ENCODE measurements at regions not wholly inside any gene's neighbourhood (a gene's known extent, or its start where the extent isn't known, plus 50 kb on each side); places are given as distances from the start of the nearest gene placed in this dataset.

- Histone ChIP-seq H3K4ac (replicated peaks; ENCODE audit: insufficient read length, low read depth, low read length) (no peak overlapping the region), H3K4me3 (ENCODE audit: extremely low read depth in 1 of 4, insufficient read depth in 2 of 4, low read depth in 3 of 4, low read length in 4 of 4) (no peak overlapping the region), H3K79me2 (ENCODE audit: control insufficient read depth in 1 of 2, insufficient read depth in 2 of 2, low read length in 2 of 2) (no peaks in the 10 kb centered on the region), H3K36me3 (ENCODE audit: control insufficient read depth in 2 of 4, insufficient read depth in 4 of 4, low read length in 3 of 4) (no peaks in the 10 kb centered on the region), H3K23me2 (ENCODE audit: low read depth, low read length) (no peaks in the 10 kb centered on the region), H3K27me3 (replicated peaks in 1 of 4; ENCODE audit: control insufficient read depth in 3 of 4, extremely low read depth in 1 of 4, insufficient read depth in 3 of 4, low read length in 3 of 4) (no peaks in the 10 kb centered on the region; a peak in 1 of 7 replicates), H3K79me1 (ENCODE audit: low read depth, low read length) (no peaks in the 10 kb centered on the region), H3K4me2 (ENCODE audit: insufficient read depth in 1 of 2, low read depth in 2 of 2, low read length in 2 of 2) (no peak overlapping the region), H2AK5ac (ENCODE audit: low read depth, low read length) (no peak overlapping the region), H4K91ac (replicated peaks; ENCODE audit: insufficient read length, low read length) (no peak overlapping the region), H2BK12ac (ENCODE audit: low read depth, low read length) (no peak overlapping the region), H2BK5ac (ENCODE audit: low read depth, low read length) (no peak overlapping the region), H2BK20ac (ENCODE audit: low read length) (no peak overlapping the region), H4K20me1 (replicated peaks in 1 of 2; ENCODE audit: control insufficient read depth in 1 of 2, insufficient read depth in 2 of 2, low read length in 2 of 2) (no peaks in the 10 kb centered on the region), H3K23ac (ENCODE audit: insufficient read length) (no peak overlapping the region), H2AFZ (ENCODE audit: low read length) (no peak overlapping the region), H3K18ac (ENCODE audit: extremely low read depth, low read length) (no peak overlapping the region), H4K8ac (ENCODE audit: extremely low read depth, insufficient read depth, low read length) (no peak overlapping the region), H3K27ac (ENCODE audit: low read depth, low read length) (no peak overlapping the region), H2BK15ac (ENCODE audit: low read length) (no peak overlapping the region), H3K56ac (replicated peaks; ENCODE audit: insufficient read length, low read depth, low read length) (no peak overlapping the region), H3K14ac (ENCODE audit: insufficient read length) (no peak overlapping the region), H4K5ac (ENCODE audit: insufficient read length, low read depth, low read length) (no peak overlapping the region), H3K9me3 (ENCODE audit: insufficient read depth in 2 of 2, low read depth in 1 of 2, low read length in 1 of 2) (peaks cover 9 to 12% of the 10 kb centered on the region in 2 experiments; a peak in 3 of 4 replicates), H3K9ac (replicated peaks in 1 of 4; ENCODE audit: extremely low read depth in 1 of 4, low read depth in 3 of 4, low read length in 3 of 4) (no peak overlapping the region), H2BK120ac (replicated peaks; ENCODE audit: low read depth, low read length) (no peak overlapping the region), H3K4me1 (replicated peaks in 1 of 4; ENCODE audit: control insufficient read depth in 3 of 4, insufficient read depth in 4 of 4, low read length in 3 of 4) (peaks cover 0 to 7% (median 3%) of the 10 kb centered on the region in 4 experiments; a peak in 4 of 7 replicates)
- FAIRE-seq, result no peak
- DNase-seq (ENCODE audit: low read depth in 1 of 2, low spot score in 2 of 2), result peak in 1 of 2 experiments; percentile 27
- WGBS, 2 experiments (ENCODE audit: extremely low coverage in 1 of 2, insufficient coverage in 1 of 2, insufficient read length in 1 of 2, insufficient replicate concordance in 2 of 2, low coverage in 1 of 2, low lambda C conversion rate in 2 of 2, missing lambda C conversion rate in 1 of 2), result 91% methylated on average over 9 of the region's 9 CpGs; no CpG with 5 or more reads in 1 of the 2 experiments
- TF ChIP-seq GABPA (IDR thresholded peaks at IDR 0.05; ENCODE audit: borderline replicate concordance, insufficient read depth, low read length) (no peak), CEBPB (IDR thresholded peaks at IDR 0.05; ENCODE audit: low read depth, low read length) (no peak), TCF12 (IDR thresholded peaks at IDR 0.05; ENCODE audit: low read depth, low read length) (no peak), E2F6 (IDR thresholded peaks at IDR 0.05) (no peak), EGR1 (IDR thresholded peaks at IDR 0.05; ENCODE audit: borderline replicate concordance, low read depth, low read length) (no peak), KDM5A (IDR thresholded peaks at IDR 0.05; ENCODE audit: low read length) (no peak), HDAC2 (IDR thresholded peaks at IDR 0.05; ENCODE audit: borderline replicate concordance in 1 of 2, low read depth in 2 of 2, low read length in 2 of 2) (no peak), FOSL1 (IDR thresholded peaks at IDR 0.05; ENCODE audit: insufficient read depth, low read depth, low read length) (no peak), CBX8 (IDR thresholded peaks at IDR 0.05; ENCODE audit: borderline replicate concordance, low read depth, low read length) (no peak), KDM1A (IDR thresholded peaks at IDR 0.05; ENCODE audit: borderline replicate concordance, low read length) (no peak), ASH2L (IDR thresholded peaks at IDR 0.05; ENCODE audit: low read length) (no peak), ZNF274 (IDR thresholded peaks at IDR 0.05; ENCODE audit: borderline replicate concordance, extremely low read depth, low read length) (no peak)
- POLR2A ChIA-PET (ENCODE audit: partially characterized antibody), result no interaction called here
- CTCF ChIA-PET (ENCODE audit: partially characterized antibody), result interaction anchor here (0.6 to 1.1 kb wide), 2 partner anchors 640 to 979 kb away, joined by 3 to 5 read pairs; no protein-coding TSS in a partner anchor
Measured at GRCh38 chr2:236947896-236948295, 137.8 kb upstream of the COPS8 start.

Data from H1 (cell line).